Parathyroid adenoma (tissue), 2 donors: ENCODE measurements at regions not wholly inside any gene's neighbourhood (a gene's known extent, or its start where the extent isn't known, plus 50 kb on each side); places are given as distances from the start of the nearest gene placed in this dataset.
"Not testable (repeated sequence)": the region's sequence is repeated elsewhere in the genome, so short reads cannot be mapped to it uniquely, and the experiment has no call there.

ENCODE experiments used
- H2AFZ ChIP-seq: fragments of 300-600 bp; sonication (generic); one replicate; pipeline ENCODE4 v1.7.0; 2017; ENCODE audit warnings: antibody characterized with exemption, mild to moderate bottlenecking
- H3K27ac ChIP-seq: fragments of 300-600 bp; sonication (generic); one replicate; pipeline ENCODE4 v1.7.0; 2017
- H3K27me3 ChIP-seq: fragments of 300-600 bp; sonication (generic); one replicate; pipeline ENCODE4 v1.7.0; 2017; ENCODE audit warnings: low read length; ENCODE audit not compliant: control insufficient read depth, insufficient read depth
- H3K36me3 ChIP-seq: fragments of 300-600 bp; sonication (generic); one replicate; pipeline ENCODE4 v1.7.0; 2017; ENCODE audit warnings: low read length; ENCODE audit not compliant: control insufficient read depth, insufficient read depth
- H3K4me1 ChIP-seq: fragments of 300-600 bp; sonication (generic); one replicate; pipeline ENCODE4 v1.7.0; 2017; ENCODE audit warnings: control low read depth
- H3K4me2 ChIP-seq: fragments of 300-600 bp; sonication (generic); one replicate; pipeline ENCODE4 v1.7.0; 2017; ENCODE audit warnings: low read length
- H3K4me3 ChIP-seq: fragments of 300-600 bp; sonication (generic); one replicate; pipeline ENCODE4 v1.7.0; 2017; ENCODE audit warnings: low read depth, low read length
- H3K79me2 ChIP-seq: fragments of 300-600 bp; sonication (generic); one replicate; pipeline ENCODE4 v1.7.0; 2017; ENCODE audit warnings: control low read depth
- H3K9ac ChIP-seq: fragments of 300-600 bp; sonication (generic); one replicate; pipeline ENCODE4 v1.7.0; 2017; ENCODE audit warnings: mild to moderate bottlenecking
- H3K9me3 ChIP-seq: fragments of 300-600 bp; sonication (generic); one replicate; pipeline ENCODE4 v1.7.0; 2017; ENCODE audit warnings: low read length; ENCODE audit not compliant: control insufficient read depth
- CTCF ChIP-seq: fragments of 300-600 bp; sonication (generic); IDR thresholded peaks from one replicate; pipeline ENCODE4 v1.7.0; 2017; ENCODE audit warnings: antibody characterized with exemption, mild to moderate bottlenecking
- donor health status: primary hyperparathyroidism.

GRCh38 chrX:13463608-13464007, 105.8 kb upstream of the EGFL6 start:
- Histone ChIP-seq H2AFZ (no peak overlapping the region), H3K79me2 (no peaks in the 10 kb centered on the region), H3K9me3 (no peaks in the 10 kb centered on the region), H3K9ac (no peak overlapping the region), H3K4me1 (no peaks in the 10 kb centered on the region), H3K4me2 (no peak overlapping the region), H3K27me3 (no peaks in the 10 kb centered on the region), H3K36me3 (no peaks in the 10 kb centered on the region), H3K4me3 (no peak overlapping the region), H3K27ac (no peak overlapping the region)
- TF ChIP-seq CTCF, result no peak

GRCh38 chrX:13452283-13452682, 117.1 kb upstream of the EGFL6 start:
- H3K36me3 ChIP-seq, result no peaks in the 10 kb centered on the region
- no peak overlapping the region for H3K27ac ChIP-seq
- no peak overlapping the region for H3K9ac ChIP-seq
- H3K4me3 ChIP-seq, result no peak overlapping the region
- H2AFZ ChIP-seq, result no peak overlapping the region
- no peaks in the 10 kb centered on the region for H3K27me3 ChIP-seq
- no peak overlapping the region for H3K4me2 ChIP-seq
- no peaks in the 10 kb centered on the region for H3K4me1 ChIP-seq
- no peaks in the 10 kb centered on the region for H3K9me3 ChIP-seq
- H3K79me2 ChIP-seq, result no peaks in the 10 kb centered on the region
- no peak for TF ChIP-seq CTCF

GRCh38 chrX:13449441-13449840, 120.0 kb upstream of the EGFL6 start:
- no peaks in the 10 kb centered on the region for H3K9me3 ChIP-seq
- no peaks in the 10 kb centered on the region for H3K27me3 ChIP-seq
- no peak overlapping the region for H2AFZ ChIP-seq
- H3K79me2 ChIP-seq, result no peaks in the 10 kb centered on the region
- H3K27ac ChIP-seq, result no peak overlapping the region
- no peak overlapping the region for H3K4me3 ChIP-seq
- no peak overlapping the region for H3K4me2 ChIP-seq
- TF ChIP-seq CTCF, result no peak
- no peak overlapping the region for H3K9ac ChIP-seq
- H3K36me3 ChIP-seq, result no peaks in the 10 kb centered on the region
- no peaks in the 10 kb centered on the region for H3K4me1 ChIP-seq

- TF ChIP-seq CTCF, result no peak
- no peak overlapping the region for H2AFZ ChIP-seq
Observed at GRCh38 chrX:13448941-13449340, 120.5 kb upstream of the EGFL6 start.

GRCh38 chrX:13441608-13442007, 121.8 kb upstream of the ATXN3L start:
- H3K27me3 ChIP-seq, H3K4me3 ChIP-seq, H3K9ac ChIP-seq, H3K27ac ChIP-seq, H3K79me2 ChIP-seq, H2AFZ ChIP-seq, H3K9me3 ChIP-seq, H3K4me1 ChIP-seq, H3K36me3 ChIP-seq, H3K4me2 ChIP-seq: not testable (repeated sequence)

More at GRCh38 chrX:13448941-13449340, 120.5 kb upstream of the EGFL6 start:
- H3K4me3 ChIP-seq, result no peak overlapping the region
- no peak overlapping the region for H3K9ac ChIP-seq
- H3K36me3 ChIP-seq, result no peaks in the 10 kb centered on the region
- no peaks in the 10 kb centered on the region for H3K79me2 ChIP-seq
- H3K9me3 ChIP-seq, result no peaks in the 10 kb centered on the region
- no peak overlapping the region for H3K27ac ChIP-seq
- no peaks in the 10 kb centered on the region for H3K4me1 ChIP-seq
- H3K4me2 ChIP-seq, result no peak overlapping the region
- H3K27me3 ChIP-seq, result no peaks in the 10 kb centered on the region
